SW 1271 (cell line): ENCODE measurements at regions not wholly inside any gene's neighbourhood (a gene's known extent, or its start where the extent isn't known, plus 50 kb on each side); places are given as distances from the start of the nearest gene placed in this dataset.

Experiments used
- DNase-seq, 2 experiments: peaks; one replicate each; lab custom pipeline; 2025; lab: John Stamatoyannopoulos, UW

DNA sequence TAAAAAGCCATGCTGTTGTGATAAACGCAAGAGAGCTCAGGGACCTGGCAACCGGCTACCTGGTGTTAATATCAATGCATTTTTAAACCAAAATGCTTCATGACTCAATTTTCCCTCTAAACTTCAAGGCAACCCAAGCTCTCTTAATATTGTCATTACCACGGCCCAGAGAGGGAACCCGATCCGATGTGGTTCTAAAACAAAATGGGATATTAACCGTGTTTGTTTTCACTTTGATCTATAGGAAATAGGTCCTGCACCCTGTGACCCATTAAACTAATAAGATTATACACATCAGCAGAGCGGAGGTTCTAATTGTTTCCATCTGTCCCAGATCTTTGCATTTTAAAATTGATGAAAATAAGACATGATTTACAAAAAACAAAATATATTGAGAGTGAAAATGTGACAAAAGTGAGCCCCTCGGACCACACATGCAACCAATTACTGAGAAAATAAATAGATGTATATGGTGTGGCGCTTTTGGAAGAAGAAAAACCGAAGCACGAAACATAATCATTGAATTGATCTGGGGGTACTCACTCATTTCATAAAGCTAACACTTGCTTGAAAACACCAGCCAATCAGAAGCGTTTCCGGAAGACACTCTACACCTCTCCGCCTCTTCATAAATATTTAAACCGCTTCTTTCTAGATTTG is 290.3 kb upstream of the NFE2L3 start:
- DNase-seq = no peak

DNA sequence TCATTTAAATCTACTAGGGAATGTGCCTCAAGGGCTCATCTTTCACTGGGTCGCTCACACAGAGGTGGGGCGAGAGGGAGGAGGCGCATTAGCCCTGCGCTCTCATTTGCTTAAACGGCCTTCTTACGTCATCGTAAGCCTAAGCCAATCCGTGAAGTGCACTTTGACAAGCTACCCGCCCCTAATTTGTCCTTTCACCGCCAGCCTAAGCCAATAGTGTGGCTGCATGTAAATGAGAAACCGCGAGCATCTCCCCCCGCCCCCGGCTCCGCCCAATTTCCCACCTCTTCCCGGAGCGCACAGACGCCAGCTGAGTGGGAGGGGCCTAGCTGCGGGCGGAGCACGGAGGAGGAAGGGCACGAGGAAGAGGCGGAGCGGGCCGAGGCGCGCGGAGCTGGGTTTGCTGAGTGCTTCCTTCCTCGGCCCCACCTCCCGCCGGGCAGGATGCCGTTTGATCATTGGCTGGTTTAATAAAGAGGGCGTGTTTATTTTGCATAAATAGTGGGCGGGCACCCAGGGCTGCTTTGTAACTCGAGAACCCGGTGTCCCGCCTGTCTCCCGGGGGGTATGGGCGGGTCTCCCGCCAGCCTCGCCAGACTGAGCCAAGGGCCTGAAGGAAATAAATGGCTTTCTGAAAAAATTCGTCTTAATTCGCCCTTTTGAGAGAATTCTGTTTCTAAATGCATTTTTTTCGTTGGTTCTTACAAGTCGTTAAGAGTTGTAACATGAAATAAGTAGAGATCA is 289.6 kb upstream of the NFE2L3 start:
- no peak for DNase-seq

DNA sequence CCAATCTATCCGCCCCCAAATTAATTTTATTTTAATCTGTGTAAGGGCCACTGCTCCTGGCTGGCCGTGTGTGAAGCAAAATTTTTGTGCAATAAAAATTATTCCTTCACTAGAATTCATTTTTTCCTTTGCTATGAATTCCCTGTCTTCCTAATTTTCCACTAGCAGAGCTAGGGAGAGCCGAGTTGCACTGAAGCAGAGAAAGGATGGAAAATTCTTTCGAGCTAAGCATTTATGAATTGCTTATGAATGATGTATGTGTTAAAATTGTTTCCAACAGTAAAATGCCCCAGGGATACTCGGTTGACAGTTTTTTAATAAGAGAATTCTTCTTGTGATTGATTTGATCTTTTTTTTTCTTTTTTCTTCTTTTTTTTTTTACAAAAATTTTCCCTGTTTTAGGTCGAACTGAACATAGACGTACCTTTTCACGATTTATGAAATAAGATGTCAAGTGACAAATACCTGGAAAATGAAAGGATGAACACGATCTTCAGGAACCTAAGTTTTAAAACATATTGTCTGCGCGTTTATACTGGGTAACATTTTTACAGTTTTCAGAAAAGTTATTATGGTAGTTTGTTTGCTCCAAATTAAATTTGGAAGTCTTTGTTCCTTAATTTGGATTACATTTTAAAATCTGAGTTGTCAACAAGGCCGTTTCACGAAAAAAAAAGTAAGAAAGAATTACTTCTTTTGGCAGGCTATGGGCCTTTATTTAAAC is 288.8 kb upstream of the NFE2L3 start:
- DNase-seq = no peak

DNA sequence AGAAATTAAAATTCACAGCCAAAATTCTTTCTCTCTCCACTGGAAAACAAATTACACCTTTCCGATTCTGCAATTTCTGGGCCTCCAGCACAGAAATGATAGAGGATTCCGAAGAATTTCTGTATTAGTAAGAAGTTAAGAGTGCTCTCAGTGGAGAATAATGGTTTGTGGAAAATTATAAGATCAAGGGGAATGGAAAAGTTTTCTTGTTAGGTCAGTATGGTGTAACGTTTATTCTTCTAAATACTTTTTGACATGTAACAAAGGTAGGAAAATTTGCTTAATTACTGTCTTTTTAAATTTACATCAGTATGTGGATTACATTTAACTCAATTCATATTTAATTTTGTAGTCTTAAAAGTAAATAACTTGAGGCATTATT is 288.3 kb upstream of the NFE2L3 start:
- DNase-seq = no peak

DNA sequence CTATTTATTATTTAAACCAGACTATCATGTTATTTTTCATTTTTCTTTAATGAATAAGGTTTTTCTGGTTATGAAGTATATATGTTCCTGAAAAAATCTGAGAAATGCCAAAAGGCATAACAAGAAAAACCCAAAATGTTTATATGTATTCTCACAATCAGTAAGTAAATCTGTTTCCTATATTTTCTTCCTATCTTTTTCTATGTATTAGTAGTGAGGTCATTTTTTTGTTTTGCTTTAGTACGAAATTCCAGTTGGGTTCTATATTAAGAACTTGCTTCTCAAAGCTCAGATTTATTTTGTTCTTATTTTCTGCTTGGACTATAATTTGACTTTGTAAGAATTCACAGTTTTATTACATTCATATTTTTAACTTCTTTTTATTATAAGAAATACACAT is 287.5 kb upstream of the NFE2L3 start:
- no peak for DNase-seq

DNA sequence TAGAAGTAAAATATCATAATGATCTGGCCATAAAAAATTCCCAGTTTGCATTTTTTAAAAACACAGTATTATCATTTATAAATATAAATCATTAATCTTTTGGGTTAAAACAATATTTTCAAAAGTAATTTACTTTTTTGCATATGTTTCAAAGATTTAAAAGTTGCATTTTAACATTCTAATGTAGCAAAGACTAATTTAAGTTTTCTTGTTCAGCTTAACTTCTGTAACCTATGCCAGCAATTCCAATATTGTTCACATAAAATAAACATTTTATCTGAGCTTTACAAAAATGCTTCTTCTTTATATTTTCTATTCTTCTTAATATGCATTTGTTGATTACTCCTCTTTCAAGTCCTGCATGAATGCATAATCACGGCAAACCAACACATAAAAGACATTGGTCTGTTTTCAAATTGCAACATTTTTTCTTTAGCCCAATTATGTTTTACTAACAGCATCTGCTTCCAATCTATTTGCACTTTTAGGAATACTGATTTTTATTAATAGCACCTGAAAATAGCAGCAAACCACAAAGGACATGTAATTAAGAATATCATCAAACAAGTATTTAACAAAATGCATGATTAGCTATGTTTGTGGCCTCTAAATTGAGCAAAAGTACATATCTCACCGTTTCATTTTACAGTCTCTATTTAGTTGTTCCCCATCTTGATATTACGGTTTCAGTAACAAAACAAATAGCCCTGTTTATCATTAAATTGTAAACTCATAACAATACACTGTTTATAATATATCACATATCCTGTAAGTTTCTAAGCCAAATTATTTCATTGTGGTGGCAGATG is 286.9 kb upstream of the NFE2L3 start:
- DNase-seq = no peak

DNA sequence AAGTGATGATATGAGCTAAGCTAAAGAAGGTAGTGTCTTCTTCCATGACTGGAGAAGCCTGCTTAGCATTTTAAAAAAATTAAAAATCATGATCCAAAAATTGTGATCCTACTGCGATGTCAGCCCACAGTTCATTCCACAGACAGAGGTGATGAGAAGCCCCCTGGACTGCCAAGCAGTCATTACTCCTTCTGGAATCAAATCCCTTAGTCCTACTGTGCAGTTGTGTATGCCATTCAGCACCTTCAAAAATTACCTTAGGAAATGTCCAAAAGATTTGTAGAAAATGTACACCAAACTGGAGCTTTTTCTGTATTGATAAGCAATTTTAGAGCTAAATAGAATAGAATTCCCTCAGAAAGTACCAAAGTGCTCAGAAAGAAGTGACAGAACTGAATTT is 283.5 kb upstream of the NFE2L3 start:
- no peak for DNase-seq

DNA sequence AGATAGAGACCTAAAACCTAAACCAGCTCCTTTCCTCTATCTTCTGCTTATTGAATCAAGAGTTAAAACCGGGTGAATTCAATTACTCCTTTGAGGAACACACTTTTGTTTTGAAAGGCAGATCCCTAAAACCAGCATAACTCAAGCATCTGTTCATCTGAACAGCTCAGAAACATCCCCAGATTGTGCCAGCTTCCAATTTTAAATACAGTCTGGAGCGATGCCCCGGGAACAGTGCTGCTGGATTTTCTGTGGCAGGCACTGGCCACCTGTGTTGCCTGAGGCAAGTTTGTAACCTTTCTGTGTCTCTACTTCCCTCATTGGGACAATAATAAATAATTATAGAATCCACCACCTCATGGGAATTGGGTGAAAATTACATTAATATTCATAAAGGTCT is 281.4 kb upstream of the NFE2L3 start:
- no peak for DNase-seq

DNA sequence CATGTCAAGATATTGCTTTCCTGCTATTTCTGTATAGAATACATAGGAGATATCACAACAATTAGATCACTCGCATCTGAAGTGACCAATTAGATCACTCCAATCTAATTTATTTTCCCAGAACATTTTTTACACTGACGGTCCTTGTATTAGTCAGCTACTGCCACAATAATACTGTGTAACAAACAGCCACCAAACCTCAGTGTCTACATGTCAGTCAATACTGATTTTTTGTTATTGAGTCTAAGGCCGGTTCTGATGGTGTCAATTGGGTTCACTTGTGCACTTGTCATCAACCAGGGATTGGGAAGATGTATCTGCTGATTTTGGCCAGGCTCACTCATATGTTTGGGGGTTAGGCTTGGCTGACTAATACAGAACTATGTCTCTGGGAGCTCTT is 275.9 kb upstream of the NFE2L3 start:
- DNase-seq = no peak

DNA sequence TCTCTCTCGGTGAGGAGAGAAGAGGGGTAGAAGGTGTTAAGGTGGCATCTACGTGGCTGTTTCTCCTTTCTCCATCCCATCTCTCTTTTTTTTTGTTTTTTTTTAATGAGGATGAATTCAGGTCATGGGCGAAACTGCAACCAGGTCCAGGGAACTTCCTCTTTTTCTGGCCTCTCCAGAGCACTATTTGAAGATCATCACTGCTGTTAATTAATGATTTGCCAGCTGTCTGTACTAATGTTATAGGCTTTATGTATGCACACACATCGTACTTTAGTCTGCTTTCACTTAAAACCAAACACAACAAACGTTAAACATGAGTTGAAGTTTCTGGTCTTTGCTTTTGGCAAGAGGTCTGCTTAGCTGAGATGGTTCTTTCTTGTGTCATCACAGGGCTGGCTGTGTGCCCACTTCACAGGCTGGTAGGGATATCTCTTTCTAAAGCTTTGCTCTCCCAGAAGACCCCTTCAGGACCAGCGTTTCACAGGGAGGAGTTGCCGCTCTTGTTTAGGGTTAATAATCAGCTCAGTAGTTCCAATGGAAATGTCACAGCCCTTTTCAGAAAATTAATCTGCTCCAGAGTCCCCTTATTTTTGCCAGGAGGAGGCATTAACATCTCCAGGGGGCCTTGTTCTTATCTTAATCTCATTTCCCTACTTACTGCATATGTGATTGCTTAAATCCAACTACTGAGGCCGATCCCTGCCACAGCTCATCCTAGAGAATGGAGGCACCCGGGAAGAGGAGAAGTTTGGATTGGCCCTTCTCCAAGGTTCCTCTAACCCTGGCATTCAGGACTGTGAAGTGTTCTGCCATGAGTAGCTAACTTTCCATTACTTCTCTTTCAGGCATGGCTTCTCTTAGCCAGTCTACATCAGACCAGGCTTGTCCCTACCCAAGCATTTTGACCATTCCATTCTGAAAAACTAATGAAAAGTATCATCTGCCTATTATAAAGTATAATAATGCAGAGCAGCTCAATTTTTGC is 273.9 kb upstream of the NFE2L3 start:
- DNase-seq = no peak

DNA sequence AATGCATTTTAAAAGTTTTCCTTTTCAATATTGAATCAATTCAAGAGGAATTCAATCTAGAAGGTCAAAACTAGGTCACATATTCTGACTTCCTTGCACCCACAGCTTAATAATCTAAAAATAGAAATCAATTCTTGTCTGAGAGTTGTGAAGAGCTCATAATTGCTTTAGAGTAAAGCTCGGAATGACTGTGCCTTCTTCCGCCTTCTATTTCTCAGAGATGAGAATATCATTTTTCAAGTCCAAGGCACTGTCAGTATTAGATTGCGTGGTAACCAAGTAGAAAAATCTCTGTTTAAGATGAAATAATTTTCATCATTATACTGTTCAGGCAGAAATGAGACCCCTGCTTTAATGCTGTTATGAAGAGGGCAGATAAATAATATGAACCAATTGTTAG is 272.2 kb upstream of the NFE2L3 start:
- no peak for DNase-seq

DNA sequence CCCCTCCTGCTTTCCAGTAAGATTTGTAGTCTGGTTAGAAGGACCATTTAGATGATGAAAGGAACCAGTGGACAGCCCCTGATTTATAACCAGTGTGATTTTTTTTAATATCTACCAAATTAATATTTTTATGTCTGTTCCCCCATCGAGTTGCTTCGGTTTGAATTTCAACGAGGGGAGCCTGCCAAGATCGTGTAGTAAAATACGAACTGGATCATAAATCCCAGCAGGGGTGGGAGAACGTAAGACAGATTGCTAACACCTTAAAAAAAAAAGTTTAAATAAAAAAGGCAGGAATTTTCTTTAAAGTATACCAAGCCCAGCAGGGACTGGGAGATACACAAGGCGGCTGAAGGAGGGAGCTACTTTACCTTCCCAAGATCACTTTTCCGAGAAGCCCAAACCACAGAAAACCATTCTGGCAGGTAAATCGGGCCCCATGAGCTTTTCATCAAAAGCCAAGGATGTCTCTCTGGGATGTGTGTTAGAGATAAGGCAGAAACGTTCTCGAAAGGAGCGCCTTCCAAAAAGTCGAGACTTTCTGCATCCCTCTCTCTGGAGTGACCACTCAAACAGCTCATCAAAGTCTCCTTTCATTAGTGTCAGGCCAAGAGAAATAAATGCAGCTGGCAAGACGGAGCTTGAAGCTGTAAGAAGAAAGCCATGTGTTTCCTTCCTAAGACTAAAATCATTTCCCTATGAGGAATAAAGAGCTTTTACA is 270.5 kb upstream of the NFE2L3 start:
- no peak for DNase-seq

DNA sequence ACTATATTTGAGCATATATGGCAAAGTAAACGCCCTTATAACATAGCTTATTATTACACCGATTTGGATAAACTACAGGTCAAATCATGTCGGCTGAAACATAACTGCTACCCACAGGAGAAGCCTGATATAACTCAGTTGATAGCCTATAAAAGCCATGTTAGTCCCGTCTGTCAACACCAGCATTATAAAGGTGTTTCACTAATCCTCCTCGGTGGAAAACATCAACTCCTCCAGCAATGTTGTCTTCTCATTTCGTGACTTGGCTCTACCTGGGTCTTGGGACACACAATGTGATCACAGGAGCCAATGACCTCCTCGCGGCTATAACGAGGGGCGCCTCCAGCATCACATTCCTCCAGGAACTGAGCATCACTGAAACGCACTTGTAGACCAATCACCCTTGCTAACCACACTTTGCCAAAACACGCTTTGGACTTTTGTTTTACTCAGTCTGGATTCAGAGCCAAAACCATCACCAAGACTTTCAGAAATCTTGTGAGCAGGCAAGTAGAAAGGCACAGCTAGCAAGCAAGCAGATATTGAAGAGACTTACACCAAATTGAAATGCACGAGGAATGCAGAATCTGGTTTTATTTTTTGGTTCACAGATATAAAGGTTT is 269.7 kb upstream of the NFE2L3 start:
- no peak for DNase-seq

DNA sequence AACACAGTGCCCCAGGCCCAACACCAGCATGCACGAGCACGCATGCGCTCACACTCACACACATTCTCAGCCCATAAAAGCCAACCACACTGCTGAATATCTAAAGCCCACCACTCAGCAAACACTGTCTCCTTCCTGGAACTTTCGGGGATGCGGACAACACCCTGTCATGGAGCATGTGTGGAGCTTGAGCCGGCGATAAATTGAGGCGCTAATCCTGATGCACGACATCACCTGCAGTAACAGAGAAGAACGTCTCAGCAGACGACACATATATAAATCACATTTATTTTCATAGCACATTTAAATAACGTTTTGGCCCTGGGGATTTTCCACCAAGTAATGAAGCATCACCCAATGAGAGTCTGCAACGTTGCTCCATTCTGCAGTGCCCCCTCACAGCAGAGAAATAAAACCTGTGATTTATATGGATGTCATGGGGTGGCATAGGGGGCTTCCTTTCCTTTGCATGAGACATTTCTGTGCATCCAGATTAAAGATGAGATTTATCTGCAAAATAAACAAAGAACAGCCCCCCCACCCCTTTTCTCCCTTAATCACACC is 267.7 kb upstream of the NFE2L3 start:
- DNase-seq = no peak

DNA sequence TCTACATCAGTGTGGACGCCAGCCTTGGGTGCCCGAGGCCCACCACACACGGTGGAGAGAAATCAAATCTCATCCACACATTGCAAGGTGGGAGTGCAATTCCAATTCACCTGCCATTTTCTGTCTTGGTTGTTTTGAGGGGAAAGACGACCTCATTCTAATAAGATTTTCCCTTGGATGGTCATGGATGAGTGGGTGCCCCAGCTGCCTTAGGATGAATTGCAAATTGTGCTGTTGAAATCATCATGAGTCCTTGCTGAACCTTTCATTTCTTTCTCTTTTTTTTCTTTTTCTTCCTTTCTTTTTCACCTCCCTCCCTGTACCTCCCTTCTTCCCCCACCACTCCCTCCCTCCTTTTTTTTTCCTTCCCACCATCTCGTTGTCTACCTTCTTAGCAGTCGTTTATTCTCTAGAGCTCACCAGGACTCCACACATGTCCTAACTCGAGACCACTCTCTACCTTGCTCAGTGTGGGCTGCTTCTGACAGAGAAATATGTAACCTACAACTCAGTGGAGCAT is 266.9 kb upstream of the NFE2L3 start:
- no peak for DNase-seq

DNA sequence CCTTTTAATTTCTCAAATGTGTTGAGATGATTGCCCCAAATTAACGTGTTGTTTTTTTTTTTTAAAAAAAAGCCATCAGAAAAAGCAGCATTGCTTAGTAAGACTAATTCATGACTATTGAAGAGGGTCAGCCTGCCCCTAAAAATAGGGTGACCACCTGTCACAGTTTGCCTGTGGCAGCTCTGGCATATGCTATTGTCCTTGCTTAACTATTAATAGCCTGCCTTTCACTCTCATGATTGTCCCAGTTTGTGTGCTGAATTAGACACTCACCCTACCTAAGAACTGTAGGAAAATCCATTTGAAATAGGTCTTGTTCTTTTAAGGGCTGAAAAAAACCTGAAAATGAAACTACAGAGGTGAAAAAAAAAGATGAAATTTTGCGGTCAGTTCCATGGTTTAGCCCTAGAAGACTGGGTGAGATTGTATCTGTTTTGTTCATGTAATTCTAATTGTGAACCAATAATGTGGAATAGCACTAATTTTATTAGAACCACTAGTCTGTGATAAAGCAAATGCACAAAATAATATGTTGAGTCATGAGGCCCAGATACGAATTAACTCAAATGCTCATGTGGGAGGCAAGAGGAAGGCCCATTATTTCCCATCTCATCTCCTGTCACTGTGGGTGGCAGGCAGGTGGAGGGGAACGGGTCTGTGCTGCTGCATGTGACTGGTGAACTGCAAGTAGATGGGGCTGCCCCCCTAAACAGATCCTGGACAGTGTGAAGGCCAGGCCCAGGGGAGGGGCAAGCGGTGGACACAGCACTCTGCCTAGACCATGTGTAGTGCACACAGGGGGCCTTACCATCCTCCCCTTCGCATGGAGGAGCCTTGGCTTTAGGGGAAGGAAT is 265.4 kb upstream of the NFE2L3 start:
- no peak for DNase-seq

DNA sequence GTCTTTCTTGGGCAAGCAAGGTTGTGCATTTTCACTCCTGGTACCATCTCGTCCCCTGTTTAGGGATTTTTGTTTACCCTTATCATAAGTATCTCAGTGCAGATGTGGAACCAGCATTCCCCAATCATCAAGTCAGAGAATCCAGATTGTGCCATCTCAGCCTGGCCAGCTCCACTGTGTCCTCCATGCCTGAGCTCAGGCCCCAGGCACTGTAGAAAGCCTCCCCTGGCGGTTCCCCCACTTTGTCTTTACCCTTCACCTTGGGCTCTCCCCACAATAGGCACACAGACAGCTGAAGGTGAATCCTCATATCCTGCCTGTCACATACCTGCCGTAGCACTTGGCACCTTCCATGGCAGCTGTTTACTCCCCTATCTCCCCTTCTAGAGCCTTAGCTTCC is 264.7 kb upstream of the NFE2L3 start:
- no peak for DNase-seq

DNA sequence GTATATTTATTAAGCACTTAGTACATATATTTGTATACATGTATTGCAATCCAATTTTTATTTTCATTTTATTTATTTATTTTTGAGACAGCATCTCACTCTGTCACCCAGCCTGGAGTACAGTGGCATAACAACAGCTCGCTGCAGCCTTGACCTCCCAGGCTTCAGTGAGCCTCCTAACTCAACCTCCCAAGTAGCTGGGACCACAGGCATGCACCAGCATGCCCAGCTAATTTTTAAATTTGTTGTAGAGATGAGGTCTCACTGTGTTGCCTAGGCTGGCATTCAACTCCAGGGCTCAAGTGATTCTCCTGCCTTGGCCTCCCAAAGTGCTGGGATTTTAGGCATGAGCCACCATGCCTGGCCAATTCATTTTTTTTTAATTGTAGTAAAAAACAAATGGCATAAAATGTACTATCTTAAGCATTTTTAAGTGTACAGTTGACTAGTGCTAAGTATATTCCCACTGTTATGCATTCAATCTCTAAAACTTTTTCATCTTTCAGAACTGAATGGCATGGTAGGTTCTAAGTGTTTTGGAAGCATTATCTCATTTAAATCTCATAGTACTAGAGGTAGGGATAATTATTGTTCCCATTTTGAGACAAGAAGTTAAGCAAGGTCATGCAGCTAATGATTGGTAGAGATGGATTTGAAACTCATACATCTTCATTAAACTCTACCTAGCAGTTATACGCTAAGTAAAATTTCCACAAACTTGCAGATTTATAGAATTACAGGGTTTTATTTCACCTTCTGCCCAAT is 264.0 kb upstream of the NFE2L3 start:
- no peak for DNase-seq
